H1 (cell line): ENCODE measurements at regions not wholly inside any gene's neighbourhood (a gene's known extent, or its start where the extent isn't known, plus 50 kb on each side); places are given as distances from the start of the nearest gene placed in this dataset.

Experiments
- CTCF ChIA-PET: fragments of 300-600 bp; sonication (Branson Sonifier 250); formaldehyde crosslinking; loops from one replicate; lab custom pipeline; 2021; ENCODE audit not compliant: partially characterized antibody; lab: Charles Lee
- POLR2A ChIA-PET: fragments of 300-600 bp; sonication (Branson Sonifier 250); formaldehyde crosslinking; loops from one replicate; lab custom pipeline; 2021; ENCODE audit warnings: inconsistent platforms; ENCODE audit not compliant: partially characterized antibody; lab: Charles Lee
- DNase-seq, 2 experiments: peaks; one replicate each; pipeline versions ENCODE4 v3.0.0 to v3.0.0-alpha.2; 2010 to 2022; ENCODE audit warnings: low spot score in 2 of 2, low read depth in 1 of 2, mixed read lengths in 1 of 2
- FAIRE-seq: peaks from 2 replicates; lab custom pipeline; 2011; peaks lifted over from hg19 to GRCh38; lab: Jason Lieb, UNC
- H2AFZ ChIP-seq: 2 replicates; pipeline ENCODE4 v1.8.1; 2012; ENCODE audit warnings: low read length, inconsistent platforms
- H2AK5ac ChIP-seq: 2 replicates; pipeline ENCODE4 v1.6.1; 2013; ENCODE audit warnings: low read depth, low read length
- H2BK120ac ChIP-seq: replicated peaks from 2 replicates; pipeline ENCODE3; 2013; ENCODE audit warnings: low read depth, low read length, inconsistent platforms
- H2BK12ac ChIP-seq: 2 replicates; pipeline ENCODE4 v1.6.1; 2013; ENCODE audit warnings: low read depth, low read length
- H2BK15ac ChIP-seq: 2 replicates; pipeline ENCODE4 v1.6.1; 2013; ENCODE audit warnings: low read length
- H2BK20ac ChIP-seq: 2 replicates; pipeline ENCODE4 v1.6.1; 2013; ENCODE audit warnings: low read length
- H2BK5ac ChIP-seq: 2 replicates; pipeline ENCODE4 v1.6.1; 2013; ENCODE audit warnings: low read depth, low read length
- H3K14ac ChIP-seq: 2 replicates; pipeline ENCODE4 v1.6.1; 2013; ENCODE audit warnings: inconsistent platforms; ENCODE audit not compliant: insufficient read length
- H3K18ac ChIP-seq: 2 replicates; pipeline ENCODE4 v1.6.1; 2013; ENCODE audit warnings: low read length; ENCODE audit errors: extremely low read depth
- H3K23ac ChIP-seq: 2 replicates; pipeline ENCODE4 v1.6.1; 2013; ENCODE audit warnings: inconsistent platforms; ENCODE audit not compliant: insufficient read length
- H3K23me2 ChIP-seq: 2 replicates; pipeline ENCODE4 v1.6.1; 2013; ENCODE audit warnings: low read depth, low read length
- H3K27ac ChIP-seq: 2 replicates; pipeline ENCODE4 v1.6.1; 2011; ENCODE audit warnings: low read depth, low read length, inconsistent platforms
- H3K27me3 ChIP-seq, 4 experiments: replicated peaks in 1 of 4; 1 replicate in 1 of 4; 2 replicates in 3 of 4; pipeline versions ENCODE4 v1.6.1 to v1.8.1; 2011 to 2013; ENCODE audit warnings: low read length in 3 of 4, mild to moderate bottlenecking in 3 of 4, inconsistent platforms in 2 of 4, mixed read lengths in 2 of 4, moderate library complexity in 1 of 4; ENCODE audit not compliant: control insufficient read depth in 3 of 4, insufficient read depth in 3 of 4; ENCODE audit errors: extremely low read depth in 1 of 4
- H3K36me3 ChIP-seq, 4 experiments: 2 replicates each; pipeline versions ENCODE4 v1.6.1 to v1.8.1; 2011 to 2013; ENCODE audit warnings: mild to moderate bottlenecking in 4 of 4, low read length in 3 of 4, moderate library complexity in 2 of 4, control low read depth in 1 of 4, inconsistent platforms in 1 of 4; ENCODE audit not compliant: insufficient read depth in 4 of 4, control insufficient read depth in 2 of 4
- H3K4ac ChIP-seq: replicated peaks from 2 replicates; pipeline ENCODE3; 2013; ENCODE audit warnings: low read length, low read depth, mixed read lengths, inconsistent platforms; ENCODE audit not compliant: insufficient read length
- H3K4me1 ChIP-seq, 4 experiments: replicated peaks in 1 of 4; 1 replicate in 1 of 4; 2 replicates in 3 of 4; pipeline versions ENCODE4 v1.6.1 to v1.8.1; 2011 to 2013; ENCODE audit warnings: low read length in 3 of 4, inconsistent platforms in 2 of 4, mixed read lengths in 1 of 4; ENCODE audit not compliant: insufficient read depth in 4 of 4, control insufficient read depth in 3 of 4
- H3K4me2 ChIP-seq, 2 experiments: 2 replicates each; pipeline versions ENCODE4 v1.6.1 to v1.8.1; 2011 to 2013; ENCODE audit warnings: low read depth in 2 of 2, low read length in 2 of 2, control low read depth in 1 of 2, inconsistent platforms in 1 of 2, mild to moderate bottlenecking in 1 of 2; ENCODE audit not compliant: insufficient read depth in 1 of 2
- H3K4me3 ChIP-seq, 4 experiments: fragments of 200-600, 300-600 bp in 1 of 4; sonication (generic), shearing (Covaris generic), sonication (Bioruptor Twin) in 1 of 4; 2 replicates each; pipeline versions ENCODE4 v1.5.1 to v1.8.1; 2011 to 2016; ENCODE audit warnings: low read length in 4 of 4, low read depth in 3 of 4, control low read depth in 2 of 4, inconsistent platforms in 2 of 4, mild to moderate bottlenecking in 2 of 4, mixed read lengths in 1 of 4, moderate library complexity in 1 of 4; ENCODE audit not compliant: insufficient read depth in 2 of 4; ENCODE audit errors: extremely low read depth in 1 of 4
- H3K56ac ChIP-seq: replicated peaks from 2 replicates; pipeline ENCODE3; 2013; ENCODE audit warnings: low read depth, mild to moderate bottlenecking, mixed read lengths, low read length, inconsistent platforms; ENCODE audit not compliant: insufficient read length
- H3K79me1 ChIP-seq: 2 replicates; pipeline ENCODE4 v1.6.1; 2013; ENCODE audit warnings: low read depth, low read length, control low read depth
- H3K79me2 ChIP-seq, 2 experiments: 2 replicates each; pipeline versions ENCODE4 v1.6.1 to v1.8.1; 2012 to 2013; ENCODE audit warnings: low read length in 2 of 2, mild to moderate bottlenecking in 2 of 2, inconsistent platforms in 1 of 2; ENCODE audit not compliant: insufficient read depth in 2 of 2, control insufficient read depth in 1 of 2
- H3K9ac ChIP-seq, 4 experiments: replicated peaks in 1 of 4; 1 replicate in 1 of 4; 2 replicates in 3 of 4; pipeline versions ENCODE4 v1.6.1 to v1.8.1; 2011 to 2013; ENCODE audit warnings: low read depth in 3 of 4, low read length in 3 of 4, control low read depth in 2 of 4, mild to moderate bottlenecking in 2 of 4, moderate library complexity in 2 of 4, inconsistent platforms in 1 of 4; ENCODE audit errors: extremely low read depth in 1 of 4
- H3K9me3 ChIP-seq, 2 experiments: 2 replicates each; pipeline versions ENCODE4 v1.6.1 to v1.8.1; 2012 to 2013; ENCODE audit warnings: mild to moderate bottlenecking in 2 of 2, moderate library complexity in 2 of 2, control low read depth in 1 of 2, inconsistent platforms in 1 of 2, low read depth in 1 of 2, low read length in 1 of 2, mixed read lengths in 1 of 2; ENCODE audit not compliant: insufficient read depth in 2 of 2
- H4K20me1 ChIP-seq, 2 experiments: replicated peaks in 1 of 2; 2 replicates each; pipeline versions ENCODE3 to v1.8.1; 2011 to 2013; ENCODE audit warnings: inconsistent platforms in 2 of 2, low read length in 2 of 2, mild to moderate bottlenecking in 1 of 2; ENCODE audit not compliant: insufficient read depth in 2 of 2, control insufficient read depth in 1 of 2
- H4K5ac ChIP-seq: 2 replicates; pipeline ENCODE4 v1.6.1; 2013; ENCODE audit warnings: low read length, low read depth, mixed read lengths, inconsistent platforms; ENCODE audit not compliant: insufficient read length
- H4K8ac ChIP-seq: 2 replicates; pipeline ENCODE4 v1.8.0; 2013; ENCODE audit warnings: mild to moderate bottlenecking, moderate library complexity, low read length, inconsistent platforms; ENCODE audit not compliant: insufficient read depth; ENCODE audit errors: extremely low read depth
- H4K91ac ChIP-seq: replicated peaks from 2 replicates; pipeline ENCODE3; 2013; ENCODE audit warnings: low read length, mixed read lengths, inconsistent platforms; ENCODE audit not compliant: insufficient read length
- ASH2L ChIP-seq: fragments of 200-600, 300-600 bp; sonication (generic); IDR thresholded peaks from one replicate; pipeline ENCODE4 v1.7.1; 2017; ENCODE audit warnings: low read length
- CHD1 ChIP-seq: IDR thresholded peaks from 2 replicates; pipeline ENCODE4 v1.6.1; 2012; ENCODE audit warnings: low read depth, low read length, improper control_type of control experiment
- CTBP2 ChIP-seq: IDR thresholded peaks from 2 replicates; pipeline ENCODE4 v1.7.0; 2011; ENCODE audit warnings: borderline replicate concordance, mild to moderate bottlenecking, moderate library complexity, mixed read lengths, low read length; ENCODE audit not compliant: insufficient read depth, insufficient read length
- RFX5 ChIP-seq: IDR thresholded peaks from 2 replicates; pipeline ENCODE4 v1.6.1; 2011; ENCODE audit warnings: low read depth, low read length, improper control_type of control experiment, borderline replicate concordance
- SP2 ChIP-seq: IDR thresholded peaks from 2 replicates; pipeline ENCODE4 v1.6.1; 2012; ENCODE audit warnings: mild to moderate bottlenecking, low read length, inconsistent platforms
- SRF ChIP-seq: IDR thresholded peaks from 2 replicates; pipeline ENCODE4 v1.6.1; 2011; ENCODE audit warnings: mild to moderate bottlenecking, low read depth, low read length, moderate library complexity
- WGBS, 2 experiments: shearing (Covaris generic) in 1 of 2; methylation state at CpG; one replicate each; pipeline versions ENCODE4 v1.1.6 to v1.1.7; 2013 to 2015; ENCODE audit warnings: low lambda C conversion rate in 2 of 2, mixed read lengths in 2 of 2, inconsistent platforms in 1 of 2, low coverage in 1 of 2, missing lambda C conversion rate in 1 of 2; ENCODE audit not compliant: insufficient replicate concordance in 2 of 2, insufficient coverage in 1 of 2, insufficient read length in 1 of 2; ENCODE audit errors: extremely low coverage in 1 of 2, missing lambda C conversion rate in 1 of 2; 5-methylcytosine and 5-hydroxymethylcytosine counted together
- TF ChIP-seq, protein P1 (sequence below): IDR thresholded peaks from 2 replicates; pipeline ENCODE4 v1.6.1; 2011; ENCODE audit warnings: low read depth, mild to moderate bottlenecking, low read length; ENCODE audit not compliant: insufficient read depth

- no peaks in the 10 kb centered on the region for H3K36me3 ChIP-seq
- H3K56ac ChIP-seq: no peak overlapping the region
- 84% methylated on average over 6 of the region's 6 CpGs; no CpG with 5 or more reads in 1 of the 2 experiments for WGBS, 2 experiments
- no peak overlapping the region for H3K4me2 ChIP-seq
- no peak overlapping the region for H2BK20ac ChIP-seq
- H2BK15ac ChIP-seq: no peak overlapping the region
- H2BK12ac ChIP-seq: no peak overlapping the region
- H3K79me2 ChIP-seq: no peaks in the 10 kb centered on the region
- no peak overlapping the region for H4K5ac ChIP-seq
- ChIA-PET POLR2A (no interaction called here), CTCF (no interaction called here)
- no peaks in the 10 kb centered on the region for H3K4me1 ChIP-seq
- H3K9ac ChIP-seq: no peak overlapping the region
- H3K23me2 ChIP-seq: no peaks in the 10 kb centered on the region
- FAIRE-seq: no peak
- H4K8ac ChIP-seq: no peak overlapping the region
- H3K14ac ChIP-seq: no peak overlapping the region
- no peak overlapping the region for H2BK120ac ChIP-seq
- H3K9me3 ChIP-seq: no peaks in the 10 kb centered on the region
- DNase-seq: no peak
- no peaks in the 10 kb centered on the region for H3K79me1 ChIP-seq
- no peaks in the 10 kb centered on the region for H3K27me3 ChIP-seq
- H3K27ac ChIP-seq: no peak overlapping the region
- no peak overlapping the region for H3K18ac ChIP-seq
- no peak overlapping the region for H2BK5ac ChIP-seq
- no peak overlapping the region for H4K91ac ChIP-seq
- H2AK5ac ChIP-seq: no peak overlapping the region
- no peaks in the 10 kb centered on the region for H4K20me1 ChIP-seq
- no peak overlapping the region for H3K23ac ChIP-seq
- TF ChIP-seq, protein P1, sequence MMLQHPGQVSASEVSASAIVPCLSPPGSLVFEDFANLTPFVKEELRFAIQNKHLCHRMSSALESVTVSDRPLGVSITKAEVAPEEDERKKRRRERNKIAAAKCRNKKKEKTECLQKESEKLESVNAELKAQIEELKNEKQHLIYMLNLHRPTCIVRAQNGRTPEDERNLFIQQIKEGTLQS: no peak
- TF ChIP-seq SP2: no peak
- TF ChIP-seq CHD1: no peak
- no peak for TF ChIP-seq RFX5
- TF ChIP-seq ASH2L: no peak
- no peak for TF ChIP-seq CTBP2
- TF ChIP-seq SRF: no peak
- no peak overlapping the region for H3K4ac ChIP-seq
- H2AFZ ChIP-seq: no peak overlapping the region
- H3K4me3 ChIP-seq: no peak overlapping the region
These were observed 244.0 kb downstream of the GAS1 start for GRCh38 chr9:86703346-86703745.
